Astrocyte of the cerebellum (primary cell): ENCODE measurements at regions not wholly inside any gene's neighbourhood (a gene's known extent, or its start where the extent isn't known, plus 50 kb on each side); places are given as distances from the start of the nearest gene placed in this dataset.

Experiments used
- DNase-seq: peaks from one replicate; pipeline ENCODE4 v3.0.0-alpha.2; 2011; ENCODE audit warnings: low read depth
- H3K4me3 ChIP-seq: 2 replicates; pipeline ENCODE4 v1.5.1; 2011; ENCODE audit warnings: mild to moderate bottlenecking, low read depth, low read length, moderate library complexity
- in situ Hi-C: cut with HindIII; loops from 2 replicates; pipeline ENCODE4 v1.10.0; 2017; ENCODE audit warnings: low sequenced_read_pairs
- TF ChIP-seq, protein P1 (sequence below): IDR thresholded peaks from 2 replicates; pipeline ENCODE4 v1.5.1; 2012; ENCODE audit warnings: low read length, low read depth, moderate library complexity, mild to moderate bottlenecking; ENCODE audit errors: missing control alignments

GRCh38 chr11:8793114-8793777 is 110.7 kb downstream of the RPL27A start:
- no peak for DNase-seq
- TF ChIP-seq, protein P1, sequence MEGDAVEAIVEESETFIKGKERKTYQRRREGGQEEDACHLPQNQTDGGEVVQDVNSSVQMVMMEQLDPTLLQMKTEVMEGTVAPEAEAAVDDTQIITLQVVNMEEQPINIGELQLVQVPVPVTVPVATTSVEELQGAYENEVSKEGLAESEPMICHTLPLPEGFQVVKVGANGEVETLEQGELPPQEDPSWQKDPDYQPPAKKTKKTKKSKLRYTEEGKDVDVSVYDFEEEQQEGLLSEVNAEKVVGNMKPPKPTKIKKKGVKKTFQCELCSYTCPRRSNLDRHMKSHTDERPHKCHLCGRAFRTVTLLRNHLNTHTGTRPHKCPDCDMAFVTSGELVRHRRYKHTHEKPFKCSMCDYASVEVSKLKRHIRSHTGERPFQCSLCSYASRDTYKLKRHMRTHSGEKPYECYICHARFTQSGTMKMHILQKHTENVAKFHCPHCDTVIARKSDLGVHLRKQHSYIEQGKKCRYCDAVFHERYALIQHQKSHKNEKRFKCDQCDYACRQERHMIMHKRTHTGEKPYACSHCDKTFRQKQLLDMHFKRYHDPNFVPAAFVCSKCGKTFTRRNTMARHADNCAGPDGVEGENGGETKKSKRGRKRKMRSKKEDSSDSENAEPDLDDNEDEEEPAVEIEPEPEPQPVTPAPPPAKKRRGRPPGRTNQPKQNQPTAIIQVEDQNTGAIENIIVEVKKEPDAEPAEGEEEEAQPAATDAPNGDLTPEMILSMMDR = no peak
- no peak overlapping the region for H3K4me3 ChIP-seq
- in situ Hi-C loops = no loop called here

DNA sequence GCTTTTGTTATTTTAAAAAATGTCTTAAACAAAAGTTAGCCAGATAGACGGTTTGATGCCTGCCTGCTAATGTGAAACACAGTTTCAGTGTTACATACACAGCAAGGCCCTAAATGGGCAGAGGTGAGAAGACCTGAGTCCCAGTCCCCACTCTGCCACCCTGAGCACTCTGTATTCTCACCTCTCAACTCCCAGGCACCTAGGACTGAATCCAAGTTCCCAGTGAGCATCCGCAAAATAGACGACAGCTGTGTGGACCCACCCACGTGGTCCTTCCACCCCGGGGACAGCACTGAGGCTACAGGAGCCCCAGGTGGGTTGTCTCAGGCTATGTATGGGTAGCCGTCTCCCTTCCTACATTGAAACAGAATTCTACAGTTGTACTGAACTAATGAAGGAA is 111.5 kb downstream of the RPL27A start:
- in situ Hi-C loops = no loop called here
- H3K4me3 ChIP-seq = no peak overlapping the region
- TF ChIP-seq, protein P1 = no peak
- DNase-seq = no peak

GRCh38 chr11:8794677-8795103 is 112.1 kb downstream of the RPL27A start:
- TF ChIP-seq, protein P1 = peak; percentile 12
- no peak for DNase-seq
- in situ Hi-C loops = no loop called here
- no peak overlapping the region for H3K4me3 ChIP-seq

DNA sequence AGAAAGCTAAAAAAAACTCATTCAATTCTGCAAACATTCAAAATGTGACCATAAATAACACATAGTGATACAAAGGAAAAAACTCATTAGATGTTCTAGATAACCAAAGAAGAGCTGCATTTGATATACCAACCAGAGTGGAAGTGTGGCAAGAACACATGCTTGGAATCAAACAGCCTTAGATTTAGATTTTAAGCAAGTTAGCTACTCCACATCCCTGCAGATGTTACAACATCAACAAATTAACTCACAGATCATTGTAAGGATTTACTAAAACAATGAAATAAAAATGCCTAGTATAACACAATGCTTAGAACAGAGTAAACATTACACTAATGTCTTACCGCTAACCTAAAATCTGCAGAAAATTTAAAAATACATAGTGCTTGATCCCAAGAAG is 114.0 kb upstream of the AKIP1 start:
- DNase-seq = no peak
- TF ChIP-seq, protein P1 = no peak
- in situ Hi-C loops = no loop called here
- no peak overlapping the region for H3K4me3 ChIP-seq

- H3K4me3 ChIP-seq = no peak overlapping the region
- in situ Hi-C loops = no loop called here
- DNase-seq = no peak
- TF ChIP-seq, protein P1 = no peak
Measured at GRCh38 chr11:8799273-8799672, 111.7 kb upstream of the AKIP1 start.

GRCh38 chr11:8800520-8801110 is 110.4 kb upstream of the AKIP1 start:
- no peak for DNase-seq
- TF ChIP-seq, protein P1 = no peak
- H3K4me3 ChIP-seq = no peak overlapping the region
- in situ Hi-C loops = no loop called here
